Gastroesophageal sphincter (tissue), 3 donors: ENCODE measurements at regions not wholly inside any gene's neighbourhood (a gene's known extent, or its start where the extent isn't known, plus 50 kb on each side); places are given as distances from the start of the nearest gene placed in this dataset.

ENCODE experiments used
- POLR2A ChIP-seq, 2 donors: fragments of 450-650 bp; IDR thresholded peaks; one replicate each; pipeline ENCODE4 v1.6.1; 2017; ENCODE audit warnings: antibody characterized with exemption in 2 of 2, mild to moderate bottlenecking in 2 of 2, moderate library complexity in 1 of 2
- POLR2AphosphoS5 ChIP-seq: sonication (generic); formaldehyde crosslinking; IDR thresholded peaks from one replicate; pipeline ENCODE4 v1.6.1; 2017; ENCODE audit warnings: antibody characterized with exemption
- TF ChIP-seq, protein P1 (sequence below), 4 experiments: fragments of 200-600 bp in 2 of 4; fragments of 450-650 bp in 2 of 4; sonication (generic) in 1 of 4; IDR thresholded peaks; one replicate each; pipeline ENCODE4 v1.5.1; 2017 to 2019; ENCODE audit warnings: antibody characterized with exemption in 4 of 4, mild to moderate bottlenecking in 2 of 4, moderate library complexity in 2 of 4

DNA sequence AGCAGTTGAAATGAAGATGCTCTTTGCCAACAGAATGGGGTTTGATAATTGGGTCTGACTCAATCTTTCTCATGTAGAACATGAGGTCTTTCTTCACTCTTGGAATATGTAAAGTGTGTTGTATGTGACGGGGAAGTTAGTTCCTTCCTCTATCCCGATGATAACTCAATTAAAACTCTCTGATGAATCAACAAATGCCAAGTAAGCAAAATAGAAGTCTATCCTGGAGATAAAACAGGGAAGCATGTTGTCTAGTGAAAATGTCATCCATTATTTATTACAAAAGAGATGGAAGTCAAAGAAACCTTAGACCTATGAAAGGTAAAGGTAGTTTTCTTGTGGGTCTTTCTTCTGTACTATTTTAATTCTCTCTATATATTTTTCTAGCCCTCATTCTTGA is 274.2 kb upstream of the ARRDC4 start:
- TF ChIP-seq, protein P1, sequence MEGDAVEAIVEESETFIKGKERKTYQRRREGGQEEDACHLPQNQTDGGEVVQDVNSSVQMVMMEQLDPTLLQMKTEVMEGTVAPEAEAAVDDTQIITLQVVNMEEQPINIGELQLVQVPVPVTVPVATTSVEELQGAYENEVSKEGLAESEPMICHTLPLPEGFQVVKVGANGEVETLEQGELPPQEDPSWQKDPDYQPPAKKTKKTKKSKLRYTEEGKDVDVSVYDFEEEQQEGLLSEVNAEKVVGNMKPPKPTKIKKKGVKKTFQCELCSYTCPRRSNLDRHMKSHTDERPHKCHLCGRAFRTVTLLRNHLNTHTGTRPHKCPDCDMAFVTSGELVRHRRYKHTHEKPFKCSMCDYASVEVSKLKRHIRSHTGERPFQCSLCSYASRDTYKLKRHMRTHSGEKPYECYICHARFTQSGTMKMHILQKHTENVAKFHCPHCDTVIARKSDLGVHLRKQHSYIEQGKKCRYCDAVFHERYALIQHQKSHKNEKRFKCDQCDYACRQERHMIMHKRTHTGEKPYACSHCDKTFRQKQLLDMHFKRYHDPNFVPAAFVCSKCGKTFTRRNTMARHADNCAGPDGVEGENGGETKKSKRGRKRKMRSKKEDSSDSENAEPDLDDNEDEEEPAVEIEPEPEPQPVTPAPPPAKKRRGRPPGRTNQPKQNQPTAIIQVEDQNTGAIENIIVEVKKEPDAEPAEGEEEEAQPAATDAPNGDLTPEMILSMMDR (IDR thresholded peaks at IDR 0.05), result no peak
- TF ChIP-seq POLR2A (IDR thresholded peaks at IDR 0.05) (no peak), POLR2AphosphoS5 (no peak)
